CD4-positive, alpha-beta memory T cell (primary cell): ENCODE measurements at regions not wholly inside any gene's neighbourhood (a gene's known extent, or its start where the extent isn't known, plus 50 kb on each side); places are given as distances from the start of the nearest gene placed in this dataset.
"Not testable (repeated sequence)": the region's sequence is repeated elsewhere in the genome, so short reads cannot be mapped to it uniquely, and the experiment has no call there.

Experiments
- CTCF ChIA-PET: fragments of 350-600 bp; sonication (Branson Sonifier 250); formaldehyde crosslinking; loops from one replicate; lab custom pipeline; 2021; ENCODE audit warnings: inconsistent platforms; ENCODE audit not compliant: partially characterized antibody; lab: Charles Lee
- POLR2A ChIA-PET: fragments of 350-600 bp; sonication (Branson Sonifier 250); formaldehyde crosslinking; loops from one replicate; lab custom pipeline; 2021; ENCODE audit not compliant: partially characterized antibody; lab: Charles Lee
- DNase-seq, 5 donors: peaks; one replicate each; pipeline versions ENCODE4 v3.0.0 to v3.0.0-alpha.2; 2020 to 2022; ENCODE audit warnings: mixed read lengths in 1 of 5
- H3K27ac ChIP-seq: one replicate; pipeline ENCODE4 v1.7.0; 2013; ENCODE audit warnings: low read depth, low read length
- H3K27me3 ChIP-seq: 2 replicates; pipeline ENCODE4 v1.7.0; 2013; ENCODE audit warnings: mild to moderate bottlenecking, low read length, moderate library complexity; ENCODE audit not compliant: insufficient read depth
- H3K36me3 ChIP-seq: 2 replicates; pipeline ENCODE4 v1.7.0; 2013; ENCODE audit warnings: mild to moderate bottlenecking, low read length, moderate library complexity; ENCODE audit not compliant: insufficient read depth
- H3K4me1 ChIP-seq: 2 replicates; pipeline ENCODE4 v1.7.0; 2013; ENCODE audit warnings: mild to moderate bottlenecking, low read length, moderate library complexity; ENCODE audit not compliant: insufficient read depth
- H3K4me3 ChIP-seq, 2 donors: one replicate each; pipeline ENCODE4 v1.7.0; 2013; ENCODE audit warnings: low read length in 2 of 2, mild to moderate bottlenecking in 1 of 2
- H3K9me3 ChIP-seq, 2 donors: one replicate each; pipeline ENCODE4 v1.7.0; 2013; ENCODE audit warnings: low read length in 2 of 2, control low read depth in 1 of 2; ENCODE audit not compliant: control insufficient read depth in 1 of 2
- H3K27ac Mint-ChIP-seq, 7 donors: one replicate each; pipeline ENCODE4 v1.8.0; 2020 to 2021; ENCODE audit warnings: mixed read lengths in 7 of 7, mild to moderate bottlenecking in 6 of 7, inconsistent platforms in 3 of 7, moderate library complexity in 3 of 7
- H3K27me3 Mint-ChIP-seq, 2 donors: one replicate each; pipeline ENCODE4 v1.8.0; 2020 to 2021; ENCODE audit warnings: mixed read lengths in 2 of 2
- H3K36me3 Mint-ChIP-seq, 2 donors: one replicate each; pipeline ENCODE4 v1.8.0; 2020 to 2021; ENCODE audit warnings: mixed read lengths in 2 of 2, inconsistent platforms in 1 of 2, mild to moderate bottlenecking in 1 of 2
- H3K4me1 Mint-ChIP-seq, 4 donors: one replicate each; pipeline ENCODE4 v1.8.0; 2020 to 2021; ENCODE audit warnings: mixed read lengths in 4 of 4, mild to moderate bottlenecking in 1 of 4
- H3K4me3 Mint-ChIP-seq, 8 donors: one replicate each; pipeline ENCODE4 v1.8.0; 2020 to 2021; ENCODE audit warnings: mixed read lengths in 8 of 8, mild to moderate bottlenecking in 7 of 8, moderate library complexity in 6 of 8, inconsistent platforms in 3 of 8
- H3K9me3 Mint-ChIP-seq, 8 donors: one replicate each; pipeline ENCODE4 v1.8.0; 2020 to 2021; ENCODE audit warnings: mixed read lengths in 8 of 8, mild to moderate bottlenecking in 5 of 8, inconsistent platforms in 3 of 8, moderate library complexity in 1 of 8
- intact Hi-C: fragments of 100-400 bp; cut with micrococcal nuclease; formaldehyde crosslinking; loops from one replicate; pipeline ENCODE4 v1.15.1; 2023

- Mint-ChIP-seq H3K36me3 (no peaks in the 10 kb centered on the region), H3K4me3 (no peak overlapping the region), H3K27ac (no peak overlapping the region), H3K27me3 (no peaks in the 10 kb centered on the region), H3K4me1 (no peaks in the 10 kb centered on the region), H3K9me3 (peaks cover 0 to 13% (median 7%) of the 10 kb centered on the region in 8 donors)
- ChIA-PET POLR2A (no interaction called here), CTCF (no interaction called here)
- Histone ChIP-seq H3K27me3 (no peaks in the 10 kb centered on the region), H3K4me3 (no peak overlapping the region), H3K36me3 (no peaks in the 10 kb centered on the region), H3K4me1 (no peaks in the 10 kb centered on the region), H3K27ac (no peak overlapping the region), H3K9me3 (no peaks in the 10 kb centered on the region)
- intact Hi-C loops = no loop called here
- DNase-seq = no peak
Measured at GRCh38 chr2:139439100-139439499, 658.9 kb upstream of the NXPH2 start.

GRCh38 chr2:139438478-139438877 lies 658.3 kb upstream of the NXPH2 start:
- no peak overlapping the region for H3K4me3 ChIP-seq
- no peaks in the 10 kb centered on the region for H3K4me1 ChIP-seq
- H3K27me3 ChIP-seq = no peaks in the 10 kb centered on the region
- ChIA-PET CTCF (no interaction called here), POLR2A (no interaction called here)
- H3K36me3 Mint-ChIP-seq = no peaks in the 10 kb centered on the region
- H3K27ac Mint-ChIP-seq = no peak overlapping the region
- H3K9me3 ChIP-seq = no peaks in the 10 kb centered on the region
- intact Hi-C loops = no loop called here
- H3K36me3 ChIP-seq = no peaks in the 10 kb centered on the region
- no peak overlapping the region for H3K27ac ChIP-seq
- H3K4me1 Mint-ChIP-seq = no peaks in the 10 kb centered on the region
- no peak overlapping the region for H3K4me3 Mint-ChIP-seq
- no peak for DNase-seq
- H3K27me3 Mint-ChIP-seq = no peaks in the 10 kb centered on the region
- peaks cover 0 to 13% (median 7%) of the 10 kb centered on the region in 8 donors for H3K9me3 Mint-ChIP-seq

GRCh38 chr2:139427164-139427563 lies 647.0 kb upstream of the NXPH2 start:
- DNase-seq = no peak
- H3K4me3 Mint-ChIP-seq = no peak overlapping the region
- ChIA-PET POLR2A (no interaction called here), CTCF (no interaction called here)
- no peaks in the 10 kb centered on the region for H3K36me3 ChIP-seq
- no peaks in the 10 kb centered on the region for H3K9me3 ChIP-seq
- no peak overlapping the region for H3K27ac ChIP-seq
- H3K9me3 Mint-ChIP-seq = peaks cover 0 to 24% (median 7%) of the 10 kb centered on the region in 8 donors
- intact Hi-C loops = no loop called here
- no peaks in the 10 kb centered on the region for H3K4me1 Mint-ChIP-seq
- H3K27ac Mint-ChIP-seq = no peak overlapping the region
- no peaks in the 10 kb centered on the region for H3K27me3 Mint-ChIP-seq
- no peaks in the 10 kb centered on the region for H3K4me1 ChIP-seq
- no peak overlapping the region for H3K4me3 ChIP-seq
- no peaks in the 10 kb centered on the region for H3K36me3 Mint-ChIP-seq
- H3K27me3 ChIP-seq = no peaks in the 10 kb centered on the region

- ChIA-PET POLR2A (no interaction called here), CTCF (no interaction called here)
- no peak overlapping the region for H3K4me3 ChIP-seq
Measured at GRCh38 chr2:139424101-139424500, 643.9 kb upstream of the NXPH2 start.

GRCh38 chr2:139411236-139411635 lies 631.0 kb upstream of the NXPH2 start:
- Mint-ChIP-seq H3K4me1 (no peaks in the 10 kb centered on the region), H3K9me3 (peaks cover 0 to 40% (median 16%) of the 10 kb centered on the region in 8 donors), H3K36me3 (no peaks in the 10 kb centered on the region), H3K4me3 (peak overlapping the region in 1 of 8 donors; percentile 43), H3K27ac (no peak overlapping the region), H3K27me3 (no peaks in the 10 kb centered on the region)
- Histone ChIP-seq H3K27ac (no peak overlapping the region), H3K4me3 (no peak overlapping the region), H3K9me3 (peaks cover 0 to under 1% of the 10 kb centered on the region in 2 donors), H3K36me3 (no peaks in the 10 kb centered on the region), H3K4me1 (no peaks in the 10 kb centered on the region), H3K27me3 (no peaks in the 10 kb centered on the region)
- intact Hi-C loops = no loop called here
- no peak for DNase-seq
- POLR2A ChIA-PET = no interaction called here
- CTCF ChIA-PET = no interaction called here

More at GRCh38 chr2:139424101-139424500, 643.9 kb upstream of the NXPH2 start:
- Mint-ChIP-seq H3K27ac (no peak overlapping the region), H3K4me1 (no peaks in the 10 kb centered on the region), H3K4me3 (no peak overlapping the region), H3K36me3 (no peaks in the 10 kb centered on the region), H3K9me3 (peaks cover 0 to 26% (median 7%) of the 10 kb centered on the region in 8 donors), H3K27me3 (no peaks in the 10 kb centered on the region)
- Histone ChIP-seq H3K4me1 (no peaks in the 10 kb centered on the region), H3K9me3 (no peaks in the 10 kb centered on the region), H3K36me3 (no peaks in the 10 kb centered on the region), H3K27me3 (no peaks in the 10 kb centered on the region), H3K27ac (no peak overlapping the region)
- intact Hi-C loops = no loop called here
- no peak for DNase-seq

GRCh38 chr2:139410833-139411174 lies 630.6 kb upstream of the NXPH2 start:
- not testable (repeated sequence) for H3K4me1 Mint-ChIP-seq, H3K27ac Mint-ChIP-seq

GRCh38 chr2:139410147-139410832 lies 630.1 kb upstream of the NXPH2 start:
- H3K27ac Mint-ChIP-seq, POLR2A ChIA-PET, H3K27me3 Mint-ChIP-seq, H3K4me1 ChIP-seq, H3K27ac ChIP-seq, intact Hi-C loops, DNase-seq, H3K4me1 Mint-ChIP-seq, H3K4me3 Mint-ChIP-seq, H3K4me3 ChIP-seq, H3K9me3 ChIP-seq, H3K36me3 Mint-ChIP-seq, H3K36me3 ChIP-seq, H3K27me3 ChIP-seq, CTCF ChIA-PET: not testable (repeated sequence)
- H3K9me3 Mint-ChIP-seq = peaks cover 0 to 38% (median 20%) of the 10 kb centered on the region in 8 donors

More at GRCh38 chr2:139410833-139411174, 630.6 kb upstream of the NXPH2 start:
- H3K36me3 ChIP-seq, H3K4me3 ChIP-seq, H3K27me3 Mint-ChIP-seq, POLR2A ChIA-PET, DNase-seq, H3K9me3 ChIP-seq, H3K36me3 Mint-ChIP-seq, H3K4me1 ChIP-seq, CTCF ChIA-PET, H3K27ac ChIP-seq, intact Hi-C loops, H3K27me3 ChIP-seq: not testable (repeated sequence)
- peaks cover 0 to 40% (median 18%) of the 10 kb centered on the region in 8 donors for H3K9me3 Mint-ChIP-seq
- peak overlapping the region in 1 of 8 donors; percentile 43 for H3K4me3 Mint-ChIP-seq
